OCI-LY1 (cell line): ENCODE measurements at regions not wholly inside any gene's neighbourhood (a gene's known extent, or its start where the extent isn't known, plus 50 kb on each side); places are given as distances from the start of the nearest gene placed in this dataset.
"Not testable (repeated sequence)": the region's sequence is repeated elsewhere in the genome, so short reads cannot be mapped to it uniquely, and the experiment has no call there.

Source experiments
- H2AFZ ChIP-seq: fragments of 200-600 bp; sonication (generic), shearing (Covaris generic); 2 replicates; pipeline ENCODE4 v1.6.0; 2014; ENCODE audit warnings: antibody characterized with exemption, mild to moderate bottlenecking, low read length
- H3F3A ChIP-seq: fragments of 200-600 bp; sonication (generic), shearing (Covaris generic); 2 replicates; pipeline ENCODE4 v1.6.0; 2014; ENCODE audit warnings: mild to moderate bottlenecking, antibody characterized with exemption, low read length, moderate library complexity; ENCODE audit not compliant: insufficient read depth
- H3K27ac ChIP-seq: fragments of 200-600 bp; sonication (generic); 2 replicates; pipeline ENCODE4 v1.5.1; 2014; ENCODE audit warnings: low read length, mixed run types, mild to moderate bottlenecking, low read depth; ENCODE audit not compliant: poor library complexity, severe bottlenecking
- H3K27me3 ChIP-seq: fragments of 200-600 bp; sonication (generic); 2 replicates; pipeline ENCODE4 v1.6.0; 2014; ENCODE audit warnings: antibody characterized with exemption, mild to moderate bottlenecking, low read length, moderate library complexity; ENCODE audit not compliant: insufficient read depth
- H3K36me3 ChIP-seq: fragments of 200-600 bp; sonication (generic); 2 replicates; pipeline ENCODE4 v1.6.1; 2014; ENCODE audit warnings: mild to moderate bottlenecking, antibody characterized with exemption, low read length, moderate library complexity, mixed read lengths; ENCODE audit not compliant: insufficient read depth
- H3K4me1 ChIP-seq: fragments of 200-600 bp; sonication (generic); 2 replicates; pipeline ENCODE4 v1.5.1; 2014; ENCODE audit warnings: mild to moderate bottlenecking, low read length, moderate library complexity; ENCODE audit not compliant: insufficient read depth, severe bottlenecking
- H3K4me2 ChIP-seq: fragments of 200-600 bp; sonication (generic), shearing (Covaris generic); 2 replicates; pipeline ENCODE4 v1.6.1; 2014; ENCODE audit warnings: low read length
- H3K4me3 ChIP-seq: fragments of 200-600 bp; sonication (generic); 2 replicates; pipeline ENCODE4 v1.5.1; 2014; ENCODE audit warnings: low read length, low read depth, mild to moderate bottlenecking, mixed read lengths; ENCODE audit not compliant: poor library complexity, severe bottlenecking
- H3K79me2 ChIP-seq: fragments of 200-600 bp; shearing (Covaris generic); 2 replicates; pipeline ENCODE4 v1.6.1; 2016; ENCODE audit warnings: mixed run types, low read length, mixed read lengths; ENCODE audit not compliant: insufficient read depth
- H3K9ac ChIP-seq: fragments of 200-600 bp; sonication (generic), shearing (Covaris generic); 2 replicates; pipeline ENCODE4 v1.6.1; 2014; ENCODE audit warnings: mild to moderate bottlenecking, low read length, mixed read lengths
- H3K9me2 ChIP-seq: fragments of 200-600 bp; sonication (generic), shearing (Covaris generic); 2 replicates; pipeline ENCODE4 v1.6.1; 2014; ENCODE audit warnings: low read depth, mild to moderate bottlenecking, low read length, mixed read lengths
- H3K9me3 ChIP-seq: fragments of 200-600 bp; shearing (Covaris generic); 2 replicates; pipeline ENCODE4 v1.6.1; 2014; ENCODE audit warnings: low read length, mixed read lengths
- H4K20me1 ChIP-seq: fragments of 200-600 bp; sonication (generic), shearing (Covaris generic); 2 replicates; pipeline ENCODE4 v1.6.0; 2016; ENCODE audit warnings: mild to moderate bottlenecking, low read length; ENCODE audit not compliant: insufficient read depth

GRCh38 chr4:3997386-3997785, 229.3 kb downstream of the OTOP1 start:
- H2AFZ ChIP-seq, H3K4me1 ChIP-seq, H3K4me3 ChIP-seq, H3K27ac ChIP-seq, H3K9me2 ChIP-seq, H3K79me2 ChIP-seq, H3K36me3 ChIP-seq, H3K9ac ChIP-seq, H3F3A ChIP-seq, H3K9me3 ChIP-seq, H4K20me1 ChIP-seq, H3K27me3 ChIP-seq, H3K4me2 ChIP-seq: not testable (repeated sequence)

GRCh38 chr4:4004036-4004435, 222.7 kb downstream of the OTOP1 start:
- H3K79me2 ChIP-seq, H2AFZ ChIP-seq, H3K9ac ChIP-seq, H3K4me1 ChIP-seq, H3K4me2 ChIP-seq, H3K9me3 ChIP-seq, H3K27ac ChIP-seq, H4K20me1 ChIP-seq, H3F3A ChIP-seq, H3K27me3 ChIP-seq, H3K36me3 ChIP-seq, H3K9me2 ChIP-seq, H3K4me3 ChIP-seq: not testable (repeated sequence)

GRCh38 chr4:4004702-4005101, 222.0 kb downstream of the OTOP1 start:
- not testable (repeated sequence) for H3K4me2 ChIP-seq, H3K79me2 ChIP-seq, H4K20me1 ChIP-seq, H3K9me2 ChIP-seq, H3K4me1 ChIP-seq, H3K9me3 ChIP-seq, H3F3A ChIP-seq, H3K27ac ChIP-seq, H3K36me3 ChIP-seq, H2AFZ ChIP-seq, H3K9ac ChIP-seq, H3K27me3 ChIP-seq, H3K4me3 ChIP-seq

GRCh38 chr4:4006356-4006755, 220.4 kb downstream of the OTOP1 start:
- not testable (repeated sequence) for H3K9me2 ChIP-seq, H3K9me3 ChIP-seq, H3F3A ChIP-seq, H4K20me1 ChIP-seq, H3K36me3 ChIP-seq, H3K4me3 ChIP-seq, H3K4me2 ChIP-seq, H3K27me3 ChIP-seq, H3K79me2 ChIP-seq, H3K9ac ChIP-seq, H3K27ac ChIP-seq, H2AFZ ChIP-seq, H3K4me1 ChIP-seq

GRCh38 chr4:4019071-4019470, 207.7 kb downstream of the OTOP1 start:
- not testable (repeated sequence) for H3K79me2 ChIP-seq, H3K36me3 ChIP-seq, H3K4me1 ChIP-seq, H3K4me3 ChIP-seq, H4K20me1 ChIP-seq, H3K9me2 ChIP-seq, H3K27ac ChIP-seq, H3F3A ChIP-seq, H3K4me2 ChIP-seq, H2AFZ ChIP-seq, H3K9ac ChIP-seq, H3K27me3 ChIP-seq, H3K9me3 ChIP-seq

GRCh38 chr4:4021161-4021560, 205.6 kb downstream of the OTOP1 start:
- not testable (repeated sequence) for H2AFZ ChIP-seq, H4K20me1 ChIP-seq, H3K4me1 ChIP-seq, H3F3A ChIP-seq, H3K36me3 ChIP-seq, H3K4me2 ChIP-seq, H3K9ac ChIP-seq, H3K79me2 ChIP-seq, H3K9me3 ChIP-seq, H3K27me3 ChIP-seq, H3K27ac ChIP-seq, H3K4me3 ChIP-seq, H3K9me2 ChIP-seq

- not testable (repeated sequence) for H3K27me3 ChIP-seq, H3K4me1 ChIP-seq, H3K9me2 ChIP-seq, H3K4me2 ChIP-seq, H3K9ac ChIP-seq, H3K79me2 ChIP-seq, H2AFZ ChIP-seq, H3K4me3 ChIP-seq, H4K20me1 ChIP-seq, H3K36me3 ChIP-seq, H3F3A ChIP-seq, H3K9me3 ChIP-seq, H3K27ac ChIP-seq
These were observed 200.0 kb downstream of the OTOP1 start for GRCh38 chr4:4026708-4027107.

- H3K9me3 ChIP-seq, H3K79me2 ChIP-seq, H3K27me3 ChIP-seq, H3K4me3 ChIP-seq, H3F3A ChIP-seq, H3K9me2 ChIP-seq, H3K4me2 ChIP-seq, H3K9ac ChIP-seq, H4K20me1 ChIP-seq, H2AFZ ChIP-seq, H3K27ac ChIP-seq, H3K4me1 ChIP-seq, H3K36me3 ChIP-seq: not testable (repeated sequence)
These were observed 198.0 kb downstream of the OTOP1 start for GRCh38 chr4:4028752-4029151.
